Retinal pigment epithelial cell (primary cell): ENCODE measurements at regions not wholly inside any gene's neighbourhood (a gene's known extent, or its start where the extent isn't known, plus 50 kb on each side); places are given as distances from the start of the nearest gene placed in this dataset.

Experiments
- DNase-seq: peaks from one replicate; pipeline ENCODE4 v3.0.0-alpha.2; 2010; ENCODE audit warnings: low read depth
- H3K4me3 ChIP-seq: 2 replicates; pipeline ENCODE4 v1.5.1; 2011; ENCODE audit warnings: mild to moderate bottlenecking, low read length, control low read depth, moderate library complexity
- CTCF ChIP-seq: conservative IDR thresholded peaks from 2 replicates; pipeline ENCODE4 v1.5.1; 2011; ENCODE audit warnings: low read depth, low read length, control low read depth, inconsistent platforms

- no peak overlapping the region for H3K4me3 ChIP-seq
- peak; percentile 86 for DNase-seq
- TF ChIP-seq CTCF, result no peak
Observed at GRCh38 chr6:11414176-11414963, 123.2 kb upstream of the TMEM170B start.

GRCh38 chr6:11413728-11414127 is 123.8 kb upstream of the TMEM170B start:
- no peak for TF ChIP-seq CTCF
- DNase-seq, result peak; percentile 74
- no peak overlapping the region for H3K4me3 ChIP-seq

- no peak for TF ChIP-seq CTCF
- no peak for DNase-seq
- H3K4me3 ChIP-seq, result no peak overlapping the region
Observed at GRCh38 chr6:11413117-11413687, 124.3 kb upstream of the TMEM170B start.

- no peak for DNase-seq
- TF ChIP-seq CTCF, result no peak
- no peak overlapping the region for H3K4me3 ChIP-seq
Observed at GRCh38 chr6:11412616-11413015, 124.9 kb upstream of the TMEM170B start.

GRCh38 chr6:11412011-11412424 is 125.5 kb upstream of the TMEM170B start:
- TF ChIP-seq CTCF, result no peak
- H3K4me3 ChIP-seq, result no peak overlapping the region
- DNase-seq, result no peak

GRCh38 chr6:11411593-11411992 is 126.0 kb upstream of the TMEM170B start:
- TF ChIP-seq CTCF, result no peak
- DNase-seq, result no peak
- no peak overlapping the region for H3K4me3 ChIP-seq

- H3K4me3 ChIP-seq, result no peak overlapping the region
- no peak for TF ChIP-seq CTCF
- DNase-seq, result no peak
Observed at GRCh38 chr6:11410539-11411307, 126.8 kb upstream of the TMEM170B start.
